ENCODE measurements at regions not wholly inside any gene's neighbourhood (a gene's known extent, or its start where the extent isn't known, plus 50 kb on each side); places are given as distances from the start of the nearest gene placed in this dataset.

DNA sequence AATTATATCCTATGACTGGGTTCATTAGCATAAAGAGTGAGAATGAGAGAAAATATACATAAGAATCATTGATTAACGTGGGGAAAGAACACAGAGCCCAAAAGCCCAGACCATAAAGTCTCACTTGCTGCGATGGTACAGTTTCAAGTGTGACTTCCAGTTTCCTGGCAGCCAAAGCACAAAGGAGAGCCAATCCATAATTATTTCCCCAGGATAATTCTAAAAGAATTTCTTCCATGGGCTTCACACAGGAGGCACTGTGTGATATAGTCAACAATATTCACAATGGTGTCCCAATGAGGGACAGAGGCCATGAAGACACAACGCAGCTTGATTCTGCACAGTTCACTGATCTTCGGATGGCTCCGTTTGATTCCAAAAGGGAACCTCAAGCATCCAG is 321.6 kb downstream of the PLPP3 start:
- TF ChIP-seq, protein P1, sequence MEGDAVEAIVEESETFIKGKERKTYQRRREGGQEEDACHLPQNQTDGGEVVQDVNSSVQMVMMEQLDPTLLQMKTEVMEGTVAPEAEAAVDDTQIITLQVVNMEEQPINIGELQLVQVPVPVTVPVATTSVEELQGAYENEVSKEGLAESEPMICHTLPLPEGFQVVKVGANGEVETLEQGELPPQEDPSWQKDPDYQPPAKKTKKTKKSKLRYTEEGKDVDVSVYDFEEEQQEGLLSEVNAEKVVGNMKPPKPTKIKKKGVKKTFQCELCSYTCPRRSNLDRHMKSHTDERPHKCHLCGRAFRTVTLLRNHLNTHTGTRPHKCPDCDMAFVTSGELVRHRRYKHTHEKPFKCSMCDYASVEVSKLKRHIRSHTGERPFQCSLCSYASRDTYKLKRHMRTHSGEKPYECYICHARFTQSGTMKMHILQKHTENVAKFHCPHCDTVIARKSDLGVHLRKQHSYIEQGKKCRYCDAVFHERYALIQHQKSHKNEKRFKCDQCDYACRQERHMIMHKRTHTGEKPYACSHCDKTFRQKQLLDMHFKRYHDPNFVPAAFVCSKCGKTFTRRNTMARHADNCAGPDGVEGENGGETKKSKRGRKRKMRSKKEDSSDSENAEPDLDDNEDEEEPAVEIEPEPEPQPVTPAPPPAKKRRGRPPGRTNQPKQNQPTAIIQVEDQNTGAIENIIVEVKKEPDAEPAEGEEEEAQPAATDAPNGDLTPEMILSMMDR (conservative IDR thresholded peaks at IDR 0.05; ENCODE audit: low read length): no peak
- no peak for TF ChIP-seq EZH2phosphoT487 (IDR thresholded peaks at IDR 0.05; ENCODE audit: borderline replicate concordance)

All from Loucy (cell line).